Dendritic cell treated with granulocyte-macrophage colony-stimulating factor and Interleukin-4, amounts not matched to agents 40 ng/mL and 50 ng/mL, for 4 days (primary cell): ENCODE measurements at regions not wholly inside any gene's neighbourhood (a gene's known extent, or its start where the extent isn't known, plus 50 kb on each side); places are given as distances from the start of the nearest gene placed in this dataset.

ENCODE experiments used
- H3K27ac Mint-ChIP-seq: one replicate; pipeline ENCODE4 v1.8.0; 2022; ENCODE audit warnings: mild to moderate bottlenecking, mixed read lengths
- H3K27me3 Mint-ChIP-seq: one replicate; pipeline ENCODE4 v1.8.0; 2022; ENCODE audit warnings: mild to moderate bottlenecking, mixed read lengths
- H3K36me3 Mint-ChIP-seq: one replicate; pipeline ENCODE4 v1.8.0; 2022; ENCODE audit warnings: low read depth, mixed read lengths
- H3K4me1 Mint-ChIP-seq: one replicate; pipeline ENCODE4 v1.8.0; 2022; ENCODE audit warnings: low read depth, mixed read lengths
- H3K4me3 Mint-ChIP-seq: one replicate; pipeline ENCODE4 v1.8.0; 2022; ENCODE audit warnings: mild to moderate bottlenecking, moderate library complexity, mixed read lengths
- H3K9me3 Mint-ChIP-seq: one replicate; pipeline ENCODE4 v1.8.0; 2022; ENCODE audit warnings: mixed read lengths
- intact Hi-C: fragments of 100-400 bp; cut with micrococcal nuclease; formaldehyde crosslinking; loops from one replicate; pipeline ENCODE4 v1.15.0; 2022

DNA sequence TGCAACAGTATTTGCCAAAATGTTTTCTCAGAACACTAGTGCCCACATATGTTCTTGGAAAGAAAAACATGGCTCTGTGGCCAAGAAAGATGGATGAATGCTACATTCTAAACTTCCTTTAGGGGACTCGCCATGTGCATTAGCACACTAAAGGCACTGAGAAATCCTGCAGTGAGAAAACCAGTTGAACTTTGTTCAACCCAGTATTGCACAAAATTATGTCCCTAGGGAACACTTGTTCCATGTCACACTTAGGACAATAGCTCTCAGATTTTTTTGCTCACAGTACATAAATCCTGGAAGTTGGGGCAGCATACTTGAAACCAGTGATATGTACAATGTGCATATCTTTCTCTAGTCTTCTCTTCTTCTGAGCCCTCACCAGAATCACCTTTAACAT lies 96.6 kb downstream of the ADRB2 start:
- Mint-ChIP-seq H3K27me3 (peaks cover 12% of the 10 kb centered on the region), H3K4me1 (peaks cover 6% of the 10 kb centered on the region), H3K27ac (no peak overlapping the region), H3K9me3 (no peaks in the 10 kb centered on the region), H3K4me3 (no peak overlapping the region), H3K36me3 (no peaks in the 10 kb centered on the region)
- intact Hi-C loops = no loop called here

DNA sequence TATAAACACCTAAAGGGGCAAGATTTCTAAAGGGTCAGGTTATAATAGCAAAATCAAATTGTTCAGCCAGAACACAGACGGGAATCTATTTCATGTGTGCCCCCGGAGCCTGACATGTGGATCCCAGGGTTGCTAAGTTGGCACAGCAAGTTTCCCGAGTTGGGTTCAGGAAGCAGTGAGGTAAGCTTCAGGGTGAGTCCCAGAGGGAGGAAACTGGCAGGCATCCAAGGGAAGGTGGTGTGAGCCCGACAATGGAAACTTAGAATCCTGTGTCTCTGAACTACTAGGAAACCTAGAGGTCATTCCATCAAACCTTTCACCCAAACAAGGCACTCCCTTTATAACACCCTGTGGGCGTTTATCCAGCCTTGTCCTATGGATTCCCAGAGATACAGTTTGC lies 98.4 kb downstream of the ADRB2 start:
- H3K36me3 Mint-ChIP-seq = no peaks in the 10 kb centered on the region
- intact Hi-C loops = no loop called here
- peaks cover 8% of the 10 kb centered on the region for H3K27me3 Mint-ChIP-seq
- no peak overlapping the region for H3K27ac Mint-ChIP-seq
- H3K4me1 Mint-ChIP-seq = peaks cover 8% of the 10 kb centered on the region
- no peak overlapping the region for H3K4me3 Mint-ChIP-seq
- no peaks in the 10 kb centered on the region for H3K9me3 Mint-ChIP-seq

DNA sequence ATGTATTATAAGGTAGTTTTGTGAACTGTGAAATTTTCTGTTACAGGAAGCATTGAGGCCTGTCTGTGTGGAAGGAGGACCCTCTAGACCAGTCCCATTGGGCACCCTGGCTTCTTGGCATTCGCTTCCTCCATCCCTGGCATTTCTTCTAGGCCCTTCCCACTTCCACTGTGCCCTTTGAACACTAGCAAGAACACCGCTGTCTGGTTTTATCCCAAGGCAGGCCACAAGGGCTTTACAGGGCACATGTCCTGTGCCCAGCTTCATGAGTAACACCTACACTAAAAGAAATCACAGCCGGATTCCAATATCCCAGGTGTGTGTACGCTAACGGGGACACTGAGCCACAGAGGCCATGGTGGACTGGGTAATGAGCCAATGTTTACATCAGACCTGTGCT lies 99.8 kb downstream of the ADRB2 start:
- intact Hi-C loops = no loop called here
- H3K27ac Mint-ChIP-seq = no peak overlapping the region
- H3K36me3 Mint-ChIP-seq = no peaks in the 10 kb centered on the region
- H3K4me3 Mint-ChIP-seq = no peak overlapping the region
- H3K27me3 Mint-ChIP-seq = peaks cover 1% of the 10 kb centered on the region
- peaks cover 12% of the 10 kb centered on the region for H3K4me1 Mint-ChIP-seq
- H3K9me3 Mint-ChIP-seq = no peaks in the 10 kb centered on the region

DNA sequence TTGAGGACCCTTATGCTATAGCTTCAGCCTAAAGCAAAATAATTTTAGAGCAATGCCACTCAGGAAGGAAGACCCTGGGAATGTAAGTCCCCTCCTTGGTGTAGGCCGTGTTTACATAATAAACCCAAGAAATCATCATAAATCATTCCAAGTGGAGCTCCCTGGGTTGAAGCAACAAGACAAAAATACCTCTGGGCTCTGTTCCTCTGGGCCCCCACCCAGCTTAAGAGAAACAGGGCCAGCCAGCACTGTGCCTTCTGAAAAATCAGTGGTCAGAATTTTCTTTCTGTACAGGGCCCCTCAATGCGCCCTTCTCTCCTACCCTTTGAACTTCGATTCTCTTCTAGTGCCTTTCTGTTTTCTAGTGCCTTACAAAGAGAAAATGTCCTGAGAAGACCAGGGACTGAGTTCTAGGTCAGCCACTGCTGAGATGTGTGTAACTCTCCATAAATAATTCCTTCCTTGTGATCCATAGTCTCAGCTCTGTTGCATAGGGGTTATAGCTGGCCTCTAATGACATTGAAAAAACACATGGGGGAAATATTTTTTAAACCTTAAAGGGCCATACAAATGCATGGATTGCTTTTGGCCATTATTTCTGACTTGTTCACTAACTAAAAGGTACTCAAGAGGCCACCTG lies 101.0 kb downstream of the ADRB2 start:
- no peak overlapping the region for H3K4me3 Mint-ChIP-seq
- H3K36me3 Mint-ChIP-seq = no peaks in the 10 kb centered on the region
- H3K9me3 Mint-ChIP-seq = no peaks in the 10 kb centered on the region
- intact Hi-C loops = no loop called here
- H3K27ac Mint-ChIP-seq = no peak overlapping the region
- peaks cover 19% of the 10 kb centered on the region for H3K4me1 Mint-ChIP-seq
- H3K27me3 Mint-ChIP-seq = no peaks in the 10 kb centered on the region

DNA sequence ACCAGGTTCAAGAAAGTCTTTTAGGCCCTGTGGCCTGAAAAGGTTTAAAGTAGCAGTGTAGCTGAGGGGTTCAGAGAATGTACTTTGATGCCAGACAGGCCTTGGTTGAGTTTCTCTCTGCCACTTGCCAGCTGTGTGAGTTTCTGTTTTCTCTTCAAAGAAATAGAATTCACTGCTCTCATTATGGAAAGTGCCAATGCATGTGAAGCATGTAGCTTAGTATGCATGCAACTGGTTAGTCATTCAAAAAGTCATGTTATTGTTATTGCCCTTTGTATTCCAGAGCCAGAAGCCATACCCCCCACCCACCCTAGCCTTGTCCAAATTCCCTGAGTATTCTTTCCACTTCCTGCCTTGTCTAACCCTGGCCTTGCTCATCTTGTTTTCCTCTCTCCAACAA lies 101.7 kb downstream of the ADRB2 start:
- no peaks in the 10 kb centered on the region for H3K9me3 Mint-ChIP-seq
- H3K27ac Mint-ChIP-seq = no peak overlapping the region
- peaks cover 19% of the 10 kb centered on the region for H3K4me1 Mint-ChIP-seq
- intact Hi-C loops = no loop called here
- H3K27me3 Mint-ChIP-seq = no peaks in the 10 kb centered on the region
- H3K4me3 Mint-ChIP-seq = no peak overlapping the region
- H3K36me3 Mint-ChIP-seq = no peaks in the 10 kb centered on the region

DNA sequence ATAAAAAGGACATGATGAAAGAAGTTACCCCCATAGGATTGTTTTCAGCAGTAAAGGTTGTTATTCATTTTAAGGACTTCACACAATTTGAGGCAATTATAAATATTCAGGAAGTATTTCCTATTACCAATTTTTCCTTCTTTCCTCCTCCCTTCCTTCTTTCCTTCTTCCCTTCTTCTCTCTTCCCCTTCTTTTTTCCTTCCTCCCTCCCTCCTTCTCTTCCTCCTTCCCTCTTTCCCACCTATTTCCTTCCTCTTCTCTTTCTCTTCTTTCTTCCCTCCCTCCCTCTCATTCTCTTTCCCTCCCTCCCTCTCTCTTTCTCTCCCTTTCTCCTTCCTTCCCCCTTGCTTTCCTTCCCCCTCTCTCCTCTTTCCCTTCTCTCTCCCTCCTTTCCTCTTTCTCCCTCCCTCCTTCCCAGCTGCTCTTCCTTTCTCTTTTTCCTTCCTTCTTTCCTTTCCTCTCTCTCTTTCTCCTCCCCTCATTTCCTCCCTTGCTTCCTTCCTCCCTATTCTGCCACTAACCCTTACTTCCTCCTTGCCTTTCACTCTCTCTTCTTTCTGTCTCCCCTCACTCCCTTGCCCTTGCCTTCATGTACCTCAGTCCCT lies 105.1 kb downstream of the ADRB2 start:
- no peaks in the 10 kb centered on the region for H3K9me3 Mint-ChIP-seq
- H3K27ac Mint-ChIP-seq = no peak overlapping the region
- no peaks in the 10 kb centered on the region for H3K36me3 Mint-ChIP-seq
- H3K4me3 Mint-ChIP-seq = no peak overlapping the region
- intact Hi-C loops = no loop called here
- H3K27me3 Mint-ChIP-seq = no peaks in the 10 kb centered on the region
- peaks cover 31% of the 10 kb centered on the region for H3K4me1 Mint-ChIP-seq

DNA sequence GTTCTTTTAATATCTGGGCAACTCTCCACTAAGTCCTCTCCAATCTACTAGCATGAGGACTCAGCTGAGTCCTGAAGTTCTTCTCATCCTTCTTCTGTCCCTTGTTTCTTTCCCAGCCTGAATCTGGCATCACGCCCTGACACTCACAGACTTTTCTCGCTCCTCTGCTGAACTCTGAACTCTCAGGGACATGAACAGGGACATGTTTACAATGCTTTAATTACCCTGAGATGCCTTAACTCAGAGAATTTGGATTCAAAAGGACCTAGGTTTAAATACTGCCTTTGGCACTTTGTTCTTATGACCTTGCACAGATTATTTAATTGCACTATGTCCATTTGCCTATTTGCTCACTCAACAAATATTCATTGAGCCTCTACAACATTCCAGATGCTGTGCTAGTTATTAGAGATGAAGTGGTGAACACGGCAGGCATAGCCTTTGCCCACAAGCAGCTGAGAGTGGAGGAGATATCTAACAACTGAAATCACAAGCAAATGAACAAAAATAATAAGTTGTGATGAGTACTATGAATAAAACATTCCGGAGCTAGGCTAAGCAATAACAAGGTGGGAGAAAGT lies 106.0 kb downstream of the ADRB2 start:
- Mint-ChIP-seq H3K4me3 (no peak overlapping the region), H3K27ac (no peak overlapping the region), H3K4me1 (peaks cover 31% of the 10 kb centered on the region), H3K27me3 (no peaks in the 10 kb centered on the region), H3K9me3 (no peaks in the 10 kb centered on the region), H3K36me3 (no peaks in the 10 kb centered on the region)
- intact Hi-C loops = no loop called here

DNA sequence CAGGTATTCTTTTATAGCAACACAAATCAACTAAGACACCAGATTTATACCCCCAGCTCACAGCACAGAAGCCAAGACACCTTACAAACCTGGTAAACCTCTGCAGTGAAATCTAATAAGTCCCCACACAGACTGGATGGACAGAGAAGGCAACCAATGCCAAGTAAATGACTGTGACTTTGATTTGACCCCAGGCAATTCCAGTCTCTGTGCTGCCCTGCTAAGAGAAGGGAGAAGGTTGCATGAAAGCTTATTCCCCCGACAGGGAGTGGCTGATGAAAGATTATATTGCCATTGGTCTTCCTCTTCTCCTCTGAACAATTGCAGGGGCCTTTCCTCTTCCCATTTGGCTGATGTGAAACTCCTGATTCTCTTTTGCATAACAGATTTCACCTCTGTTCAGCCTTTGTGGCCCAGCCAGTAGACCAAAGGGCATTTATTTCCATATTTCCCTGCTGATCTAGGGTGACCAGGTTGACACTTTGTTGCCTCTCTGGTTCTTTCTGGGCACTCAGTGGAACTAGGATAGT lies 107.6 kb downstream of the ADRB2 start:
- H3K9me3 Mint-ChIP-seq = no peaks in the 10 kb centered on the region
- H3K27me3 Mint-ChIP-seq = no peaks in the 10 kb centered on the region
- no peak overlapping the region for H3K27ac Mint-ChIP-seq
- intact Hi-C loops = no loop called here
- H3K36me3 Mint-ChIP-seq = no peaks in the 10 kb centered on the region
- H3K4me3 Mint-ChIP-seq = no peak overlapping the region
- H3K4me1 Mint-ChIP-seq = peaks cover 31% of the 10 kb centered on the region

DNA sequence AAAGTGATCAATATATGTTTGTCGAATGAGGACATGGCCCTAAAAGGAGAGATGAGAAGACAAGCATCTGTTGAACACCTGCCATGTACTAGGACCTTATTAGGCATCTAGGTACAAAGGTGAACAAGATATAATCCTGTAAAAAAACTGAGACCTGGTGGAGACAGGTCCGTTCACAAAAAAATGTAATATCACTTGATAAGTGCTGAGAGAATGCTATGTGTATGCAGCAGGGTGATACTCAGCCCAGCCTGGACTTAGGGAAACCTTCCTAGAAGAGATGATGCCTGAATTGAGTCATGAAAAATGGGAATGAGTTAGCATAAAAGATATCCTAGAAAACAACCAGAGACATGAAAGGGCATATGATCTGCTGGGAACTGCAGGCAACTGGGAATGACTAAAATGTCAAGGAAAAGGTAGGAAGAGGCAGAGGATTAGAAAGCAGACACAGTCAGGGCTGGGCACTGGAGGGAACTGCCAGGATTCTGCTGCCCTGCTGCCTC lies 108.5 kb downstream of the ADRB2 start:
- no peaks in the 10 kb centered on the region for H3K9me3 Mint-ChIP-seq
- intact Hi-C loops = no loop called here
- no peak overlapping the region for H3K4me3 Mint-ChIP-seq
- no peaks in the 10 kb centered on the region for H3K27me3 Mint-ChIP-seq
- no peaks in the 10 kb centered on the region for H3K36me3 Mint-ChIP-seq
- H3K27ac Mint-ChIP-seq = no peak overlapping the region
- H3K4me1 Mint-ChIP-seq = peaks cover 27% of the 10 kb centered on the region

DNA sequence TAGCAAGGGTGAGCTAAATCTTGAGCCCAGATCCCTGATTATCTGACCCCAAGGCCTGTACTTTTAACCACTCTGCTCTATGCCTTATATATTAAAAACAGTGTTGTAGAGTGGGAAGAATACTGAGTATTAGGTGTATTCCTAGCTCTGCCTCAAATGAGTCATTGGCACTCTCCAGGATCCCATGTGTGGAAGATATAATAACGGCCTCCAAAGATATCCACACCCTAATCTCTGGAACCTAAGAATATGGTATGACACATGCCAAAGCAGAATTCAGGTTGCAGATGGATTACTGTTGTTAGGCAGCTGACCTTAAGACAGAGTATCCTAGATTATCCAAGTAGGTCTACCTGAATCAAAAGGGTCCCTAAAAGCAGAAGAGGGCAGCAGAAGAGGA lies 110.8 kb downstream of the ADRB2 start:
- H3K36me3 Mint-ChIP-seq = no peaks in the 10 kb centered on the region
- H3K27me3 Mint-ChIP-seq = no peaks in the 10 kb centered on the region
- H3K27ac Mint-ChIP-seq = no peak overlapping the region
- intact Hi-C loops = no loop called here
- peaks cover 18% of the 10 kb centered on the region for H3K4me1 Mint-ChIP-seq
- no peaks in the 10 kb centered on the region for H3K9me3 Mint-ChIP-seq
- H3K4me3 Mint-ChIP-seq = no peak overlapping the region

DNA sequence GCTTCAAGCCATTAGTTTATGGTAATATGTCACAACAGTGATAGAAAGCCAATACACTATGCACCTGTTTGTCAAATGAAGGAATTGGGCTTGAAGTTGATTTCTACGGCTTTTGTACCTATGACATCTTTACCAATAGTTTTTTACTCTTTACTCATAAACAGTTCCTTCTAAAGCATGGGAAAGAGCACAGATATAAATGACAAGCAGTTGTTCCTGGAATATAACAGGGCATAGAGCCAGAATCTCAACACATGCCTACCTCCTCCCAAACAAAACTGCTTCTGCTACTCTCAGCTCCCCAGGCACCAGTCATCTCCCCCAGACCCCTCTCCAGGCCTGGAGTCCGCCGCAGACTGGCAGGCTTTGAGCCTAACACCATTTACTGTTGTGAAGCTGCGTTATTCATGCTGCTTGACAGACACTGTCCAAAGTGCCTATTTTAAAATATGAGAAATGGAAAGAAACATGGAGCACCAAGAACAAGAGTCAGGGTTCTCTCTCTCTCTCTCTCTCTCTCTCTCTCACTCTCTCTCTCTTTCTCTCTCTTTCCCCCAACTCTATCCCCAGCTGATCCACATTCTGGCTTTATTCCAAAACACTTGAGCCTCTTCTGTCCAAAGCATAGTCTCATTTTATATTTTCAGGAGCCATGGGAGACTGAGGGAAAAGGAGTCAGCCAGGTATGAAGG lies 111.6 kb downstream of the ADRB2 start:
- no peaks in the 10 kb centered on the region for H3K9me3 Mint-ChIP-seq
- intact Hi-C loops = no loop called here
- no peak overlapping the region for H3K27ac Mint-ChIP-seq
- no peaks in the 10 kb centered on the region for H3K36me3 Mint-ChIP-seq
- H3K4me1 Mint-ChIP-seq = peaks cover 18% of the 10 kb centered on the region
- H3K27me3 Mint-ChIP-seq = no peaks in the 10 kb centered on the region
- no peak overlapping the region for H3K4me3 Mint-ChIP-seq

DNA sequence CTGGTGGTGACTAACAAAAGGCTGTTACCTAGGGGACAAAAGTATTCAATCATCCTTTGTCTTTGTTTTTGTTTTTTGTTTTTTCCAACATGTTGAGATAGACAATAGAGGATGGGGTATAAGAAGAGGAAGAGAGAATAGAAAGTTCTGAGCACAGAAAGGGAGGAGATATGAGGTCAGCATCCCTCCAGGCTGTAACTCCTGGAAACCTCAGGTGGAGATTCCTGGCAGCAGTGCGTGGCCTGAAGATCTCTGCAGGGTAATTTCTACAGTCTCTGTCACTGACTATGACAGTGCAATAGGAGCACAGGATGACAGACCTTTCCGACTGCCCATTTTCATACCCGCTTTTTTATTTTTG lies 112.1 kb downstream of the ADRB2 start:
- H3K27me3 Mint-ChIP-seq = no peaks in the 10 kb centered on the region
- no peaks in the 10 kb centered on the region for H3K9me3 Mint-ChIP-seq
- no peak overlapping the region for H3K4me3 Mint-ChIP-seq
- H3K4me1 Mint-ChIP-seq = peaks cover 16% of the 10 kb centered on the region
- intact Hi-C loops = no loop called here
- no peaks in the 10 kb centered on the region for H3K36me3 Mint-ChIP-seq
- no peak overlapping the region for H3K27ac Mint-ChIP-seq

DNA sequence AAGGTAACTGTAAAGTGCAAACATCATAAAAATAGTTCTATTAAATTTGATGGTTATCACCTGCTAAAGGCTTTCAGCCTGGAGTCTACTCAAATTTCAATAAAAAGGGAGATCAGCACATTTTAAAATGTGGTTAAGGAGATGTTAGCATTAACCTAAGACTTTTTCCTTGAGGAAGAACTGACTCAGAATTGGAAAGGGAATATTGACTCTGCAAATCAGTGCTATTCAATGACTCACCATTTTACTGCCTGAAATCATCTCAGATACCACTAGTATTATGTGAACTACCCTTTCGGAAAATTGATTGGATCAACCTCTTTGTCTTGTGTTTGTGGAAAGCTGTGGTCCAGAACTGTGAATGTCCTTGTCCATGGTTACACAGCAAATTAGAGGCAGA lies 113.3 kb downstream of the ADRB2 start:
- Mint-ChIP-seq H3K4me1 (peaks cover 6% of the 10 kb centered on the region), H3K27me3 (no peaks in the 10 kb centered on the region), H3K4me3 (no peak overlapping the region), H3K27ac (no peak overlapping the region), H3K9me3 (no peaks in the 10 kb centered on the region), H3K36me3 (no peaks in the 10 kb centered on the region)
- intact Hi-C loops = no loop called here

DNA sequence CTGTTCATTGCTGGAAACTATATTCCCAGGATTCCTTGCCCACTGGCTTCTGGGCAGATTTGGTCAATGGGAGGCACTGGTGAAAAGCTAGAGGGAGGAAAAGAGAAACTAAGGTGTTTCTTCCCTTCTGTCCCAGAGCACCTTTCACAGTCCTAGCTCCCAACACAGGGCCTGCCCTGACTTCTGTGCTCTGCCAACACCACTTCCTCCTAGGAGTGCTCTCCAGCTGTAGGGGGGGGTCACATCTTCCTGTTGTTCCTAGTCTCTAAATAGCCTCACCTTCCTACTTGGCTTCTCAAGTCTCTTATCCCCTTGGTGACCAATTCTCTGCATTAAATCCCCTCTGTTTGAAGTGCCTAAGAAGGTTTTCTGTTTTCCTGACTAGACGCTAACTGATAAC lies 115.4 kb downstream of the ADRB2 start:
- H3K27ac Mint-ChIP-seq = no peak overlapping the region
- intact Hi-C loops = no loop called here
- H3K27me3 Mint-ChIP-seq = no peaks in the 10 kb centered on the region

More for the DNA sequence above, 115.4 kb downstream of the ADRB2 start:
- H3K9me3 Mint-ChIP-seq = no peaks in the 10 kb centered on the region
- H3K4me1 Mint-ChIP-seq = peaks cover 6% of the 10 kb centered on the region
- H3K36me3 Mint-ChIP-seq = no peaks in the 10 kb centered on the region
- no peak overlapping the region for H3K4me3 Mint-ChIP-seq
